Suprapubic skin (tissue), 4 donors: ENCODE measurements at regions not wholly inside any gene's neighbourhood (a gene's known extent, or its start where the extent isn't known, plus 50 kb on each side); places are given as distances from the start of the nearest gene placed in this dataset.

Experiments used
- EP300 ChIP-seq: sonication (generic); formaldehyde crosslinking; IDR thresholded peaks from one replicate; pipeline ENCODE4 v1.6.1; 2017; ENCODE audit warnings: antibody characterized with exemption
- POLR2AphosphoS5 ChIP-seq, 3 donors: sonication (generic); formaldehyde crosslinking; IDR thresholded peaks; one replicate each; pipeline ENCODE4 v1.6.1; 2017; ENCODE audit warnings: antibody characterized with exemption in 3 of 3
- TF ChIP-seq, protein P1 (sequence below), 2 donors: fragments of 200-600 bp in 1 of 2; fragments of 450-650 bp in 1 of 2; sonication (generic) in 1 of 2; IDR thresholded peaks; one replicate each; pipeline ENCODE4 v1.5.1; 2016 to 2019; ENCODE audit warnings: antibody characterized with exemption in 2 of 2, mild to moderate bottlenecking in 1 of 2, moderate library complexity in 1 of 2

DNA sequence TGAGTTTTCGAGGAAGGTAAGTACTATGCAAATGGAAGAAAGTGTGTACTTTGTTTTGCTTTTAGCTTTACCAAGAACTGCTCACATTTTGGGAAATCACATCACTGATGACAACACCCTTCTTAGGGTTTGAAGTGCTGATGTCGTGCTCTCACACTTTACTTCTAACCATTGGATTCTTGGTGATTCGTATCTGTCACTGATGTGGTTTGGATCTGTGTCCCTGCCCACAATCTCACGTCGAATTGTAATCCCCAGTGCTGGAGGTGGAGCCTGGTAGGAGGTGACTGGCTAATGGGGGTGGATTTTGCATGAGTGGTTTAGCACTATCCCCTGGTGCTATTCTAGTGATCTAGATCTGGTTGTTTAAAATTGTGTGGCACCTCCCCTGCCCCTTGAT, 75.4 kb upstream of the RGMA start:
- TF ChIP-seq, protein P1, sequence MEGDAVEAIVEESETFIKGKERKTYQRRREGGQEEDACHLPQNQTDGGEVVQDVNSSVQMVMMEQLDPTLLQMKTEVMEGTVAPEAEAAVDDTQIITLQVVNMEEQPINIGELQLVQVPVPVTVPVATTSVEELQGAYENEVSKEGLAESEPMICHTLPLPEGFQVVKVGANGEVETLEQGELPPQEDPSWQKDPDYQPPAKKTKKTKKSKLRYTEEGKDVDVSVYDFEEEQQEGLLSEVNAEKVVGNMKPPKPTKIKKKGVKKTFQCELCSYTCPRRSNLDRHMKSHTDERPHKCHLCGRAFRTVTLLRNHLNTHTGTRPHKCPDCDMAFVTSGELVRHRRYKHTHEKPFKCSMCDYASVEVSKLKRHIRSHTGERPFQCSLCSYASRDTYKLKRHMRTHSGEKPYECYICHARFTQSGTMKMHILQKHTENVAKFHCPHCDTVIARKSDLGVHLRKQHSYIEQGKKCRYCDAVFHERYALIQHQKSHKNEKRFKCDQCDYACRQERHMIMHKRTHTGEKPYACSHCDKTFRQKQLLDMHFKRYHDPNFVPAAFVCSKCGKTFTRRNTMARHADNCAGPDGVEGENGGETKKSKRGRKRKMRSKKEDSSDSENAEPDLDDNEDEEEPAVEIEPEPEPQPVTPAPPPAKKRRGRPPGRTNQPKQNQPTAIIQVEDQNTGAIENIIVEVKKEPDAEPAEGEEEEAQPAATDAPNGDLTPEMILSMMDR (IDR thresholded peaks at IDR 0.05): no peak
- TF ChIP-seq POLR2AphosphoS5 (IDR thresholded peaks at IDR 0.05) (no peak), EP300 (no peak)
